ENCODE measurements at regions not wholly inside any gene's neighbourhood (a gene's known extent, or its start where the extent isn't known, plus 50 kb on each side); places are given as distances from the start of the nearest gene placed in this dataset.
"Not testable (repeated sequence)": the region's sequence is repeated elsewhere in the genome, so short reads cannot be mapped to it uniquely, and the experiment has no call there.

DNA sequence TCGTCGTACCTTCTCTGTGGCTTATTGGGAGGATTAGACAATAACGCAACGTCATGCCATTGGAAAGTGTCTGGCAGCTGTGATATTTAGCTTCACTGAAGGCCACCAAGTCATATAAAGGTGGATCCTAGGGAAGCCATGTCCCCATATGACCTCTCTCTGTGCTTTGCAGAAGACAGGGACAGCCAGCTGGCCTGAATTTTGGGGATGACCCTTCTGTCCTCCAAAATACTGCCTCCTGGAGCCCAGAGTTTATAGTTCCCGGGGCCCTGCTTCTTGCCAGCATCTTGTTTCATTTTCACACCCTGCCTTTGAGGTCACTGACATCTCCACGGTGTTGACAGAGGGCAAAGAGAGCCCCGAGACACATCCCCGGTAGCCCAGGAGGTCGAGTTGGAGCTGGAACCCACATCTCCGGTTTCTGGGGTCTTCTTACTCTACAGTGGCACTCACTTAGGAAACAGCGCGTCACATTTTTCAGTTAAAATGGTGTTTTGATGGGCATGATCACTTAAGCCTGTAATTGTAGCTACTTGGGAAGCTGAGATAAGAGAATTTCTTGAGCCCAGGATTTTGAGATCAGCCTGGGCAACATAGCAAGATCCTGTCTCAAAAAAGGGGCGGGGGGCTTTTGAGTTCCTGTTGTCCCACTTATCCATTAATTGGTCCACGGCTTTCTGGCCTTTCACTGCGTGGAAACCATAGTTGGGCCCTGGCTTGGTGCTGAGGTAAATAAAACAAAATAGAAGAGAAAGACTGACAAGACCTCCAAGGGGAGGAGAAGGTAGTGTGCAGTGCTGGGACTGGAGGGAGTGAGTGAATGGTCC lies 101.1 kb downstream of the DDX1 start:
- Histone ChIP-seq H3K4me1 (no peaks in the 10 kb centered on the region), H3K36me3 (replicated peaks in 1 of 2; ENCODE audit: insufficient read depth in 1 of 2, low read depth in 2 of 2) (no peaks in the 10 kb centered on the region), H3K4me3 (no peak overlapping the region), H3K27ac (no peak overlapping the region), H3K27me3 (no peaks in the 10 kb centered on the region), H3K9me3 (no peaks in the 10 kb centered on the region)
- intact Hi-C loops (cut with DNase I) = no loop called here
- DNase-seq (no peak), ATAC-seq (no peak)
- 86% methylated on average over 15 of the region's 15 CpGs for WGBS, 2 donors
- no peak for TF ChIP-seq POLR2A (IDR thresholded peaks at IDR 0.05)
- TF ChIP-seq, protein P1, sequence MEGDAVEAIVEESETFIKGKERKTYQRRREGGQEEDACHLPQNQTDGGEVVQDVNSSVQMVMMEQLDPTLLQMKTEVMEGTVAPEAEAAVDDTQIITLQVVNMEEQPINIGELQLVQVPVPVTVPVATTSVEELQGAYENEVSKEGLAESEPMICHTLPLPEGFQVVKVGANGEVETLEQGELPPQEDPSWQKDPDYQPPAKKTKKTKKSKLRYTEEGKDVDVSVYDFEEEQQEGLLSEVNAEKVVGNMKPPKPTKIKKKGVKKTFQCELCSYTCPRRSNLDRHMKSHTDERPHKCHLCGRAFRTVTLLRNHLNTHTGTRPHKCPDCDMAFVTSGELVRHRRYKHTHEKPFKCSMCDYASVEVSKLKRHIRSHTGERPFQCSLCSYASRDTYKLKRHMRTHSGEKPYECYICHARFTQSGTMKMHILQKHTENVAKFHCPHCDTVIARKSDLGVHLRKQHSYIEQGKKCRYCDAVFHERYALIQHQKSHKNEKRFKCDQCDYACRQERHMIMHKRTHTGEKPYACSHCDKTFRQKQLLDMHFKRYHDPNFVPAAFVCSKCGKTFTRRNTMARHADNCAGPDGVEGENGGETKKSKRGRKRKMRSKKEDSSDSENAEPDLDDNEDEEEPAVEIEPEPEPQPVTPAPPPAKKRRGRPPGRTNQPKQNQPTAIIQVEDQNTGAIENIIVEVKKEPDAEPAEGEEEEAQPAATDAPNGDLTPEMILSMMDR (IDR thresholded peaks at IDR 0.05) = no peak

DNA sequence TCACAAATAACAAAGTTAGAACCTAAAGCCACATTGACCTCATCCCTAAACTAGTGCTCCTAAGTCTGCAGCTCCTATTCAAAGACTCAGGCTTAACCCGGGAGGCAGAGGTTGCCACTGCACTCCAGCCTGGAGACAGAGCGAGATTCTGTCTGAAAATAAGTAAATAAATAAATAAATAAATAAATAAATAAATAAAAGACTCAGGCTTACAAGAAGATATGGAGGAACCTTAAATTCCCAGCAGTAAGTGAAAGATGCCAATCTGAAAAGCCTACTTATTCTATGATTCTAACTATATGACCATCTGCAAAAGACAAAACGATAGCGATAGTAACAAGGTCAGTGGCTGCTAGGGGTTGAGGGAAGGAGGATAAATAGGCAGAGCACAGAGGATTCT lies 101.7 kb downstream of the DDX1 start:
- Histone ChIP-seq H3K27ac (no peak overlapping the region), H3K27me3 (no peaks in the 10 kb centered on the region), H3K9me3 (no peaks in the 10 kb centered on the region), H3K4me3 (no peak overlapping the region), H3K4me1 (no peaks in the 10 kb centered on the region), H3K36me3 (replicated peaks in 1 of 2; ENCODE audit: insufficient read depth in 1 of 2, low read depth in 2 of 2) (no peaks in the 10 kb centered on the region)
- intact Hi-C loops (cut with DNase I) = no loop called here
- 78 to 80% methylated on average over 4 of the region's 4 CpGs for WGBS, 2 donors
- TF ChIP-seq POLR2A (IDR thresholded peaks at IDR 0.05) = no peak
- ATAC-seq = no peak
- DNase-seq = no peak

DNA sequence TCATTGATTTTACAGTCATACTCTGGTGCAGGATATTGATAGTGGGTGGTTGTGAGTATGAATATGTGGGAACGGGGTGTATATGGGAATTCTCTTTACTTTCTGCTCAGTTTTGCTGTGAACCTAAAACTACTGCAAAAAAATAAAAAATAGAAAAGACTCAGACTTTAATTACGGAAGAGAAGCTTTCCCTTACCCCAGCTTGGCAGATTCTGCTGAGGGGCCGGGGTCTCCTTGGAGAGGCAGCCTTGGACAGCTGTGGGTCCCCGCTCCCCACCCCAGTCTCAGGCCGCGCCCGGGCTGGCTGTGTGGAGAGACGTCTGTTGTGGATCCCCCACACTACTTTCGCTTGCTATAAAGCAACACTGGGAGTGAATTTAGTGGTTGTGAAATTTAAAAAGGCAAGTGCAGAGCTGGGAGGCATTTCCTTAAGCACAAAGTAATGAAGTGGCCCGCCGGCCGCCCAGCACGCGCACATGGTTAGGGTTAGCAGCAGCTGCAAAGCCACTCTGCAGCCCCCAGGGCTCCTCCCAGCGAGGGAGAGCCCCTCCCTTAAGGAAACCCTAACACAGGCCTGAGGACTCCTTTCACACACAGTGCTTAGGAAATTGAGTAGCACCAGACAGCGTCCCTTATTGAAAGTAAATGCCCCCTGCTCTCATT lies 102.4 kb downstream of the DDX1 start:
- 67 to 71% methylated on average over 16 of the region's 16 CpGs for WGBS, 2 donors
- Histone ChIP-seq H3K9me3 (no peaks in the 10 kb centered on the region), H3K4me1 (no peaks in the 10 kb centered on the region), H3K4me3 (no peak overlapping the region), H3K36me3 (replicated peaks in 1 of 2; ENCODE audit: insufficient read depth in 1 of 2, low read depth in 2 of 2) (no peaks in the 10 kb centered on the region), H3K27ac (no peak overlapping the region), H3K27me3 (no peaks in the 10 kb centered on the region)
- TF ChIP-seq, protein P1 (IDR thresholded peaks at IDR 0.05) = no peak
- no peak for TF ChIP-seq POLR2A (IDR thresholded peaks at IDR 0.05)
- intact Hi-C loops (cut with DNase I) = no loop called here
- no peak for DNase-seq
- ATAC-seq = no peak

DNA sequence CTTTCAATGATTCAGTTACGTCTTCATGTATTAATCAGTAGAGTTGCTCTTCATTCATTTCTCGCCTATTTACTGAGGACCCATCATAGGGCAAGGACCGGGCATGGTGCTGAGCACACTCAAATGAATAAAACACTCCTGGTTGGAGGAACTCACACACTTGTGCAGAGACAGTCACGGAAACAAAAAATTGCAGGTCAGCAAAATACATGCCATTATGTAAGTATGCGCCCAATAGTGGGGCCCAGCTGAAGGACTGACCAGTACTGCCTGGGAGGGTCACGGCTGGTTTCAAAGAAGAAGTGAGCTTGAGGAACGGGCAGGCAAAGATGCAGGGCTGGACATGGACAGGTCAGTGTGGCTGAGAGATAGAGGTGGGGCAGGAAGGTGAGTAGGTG lies 102.9 kb downstream of the DDX1 start:
- Histone ChIP-seq H3K9me3 (no peaks in the 10 kb centered on the region), H3K36me3 (replicated peaks in 1 of 2; ENCODE audit: insufficient read depth in 1 of 2, low read depth in 2 of 2) (no peaks in the 10 kb centered on the region), H3K4me1 (no peaks in the 10 kb centered on the region), H3K4me3 (no peak overlapping the region), H3K27me3 (no peaks in the 10 kb centered on the region), H3K27ac (no peak overlapping the region)
- 86% methylated on average over 7 of the region's 7 CpGs for WGBS, 2 donors
- DNase-seq = no peak
- no peak for TF ChIP-seq POLR2A (IDR thresholded peaks at IDR 0.05)
- TF ChIP-seq, protein P1 (IDR thresholded peaks at IDR 0.05) = no peak
- ATAC-seq = no peak
- intact Hi-C loops (cut with DNase I) = no loop called here

DNA sequence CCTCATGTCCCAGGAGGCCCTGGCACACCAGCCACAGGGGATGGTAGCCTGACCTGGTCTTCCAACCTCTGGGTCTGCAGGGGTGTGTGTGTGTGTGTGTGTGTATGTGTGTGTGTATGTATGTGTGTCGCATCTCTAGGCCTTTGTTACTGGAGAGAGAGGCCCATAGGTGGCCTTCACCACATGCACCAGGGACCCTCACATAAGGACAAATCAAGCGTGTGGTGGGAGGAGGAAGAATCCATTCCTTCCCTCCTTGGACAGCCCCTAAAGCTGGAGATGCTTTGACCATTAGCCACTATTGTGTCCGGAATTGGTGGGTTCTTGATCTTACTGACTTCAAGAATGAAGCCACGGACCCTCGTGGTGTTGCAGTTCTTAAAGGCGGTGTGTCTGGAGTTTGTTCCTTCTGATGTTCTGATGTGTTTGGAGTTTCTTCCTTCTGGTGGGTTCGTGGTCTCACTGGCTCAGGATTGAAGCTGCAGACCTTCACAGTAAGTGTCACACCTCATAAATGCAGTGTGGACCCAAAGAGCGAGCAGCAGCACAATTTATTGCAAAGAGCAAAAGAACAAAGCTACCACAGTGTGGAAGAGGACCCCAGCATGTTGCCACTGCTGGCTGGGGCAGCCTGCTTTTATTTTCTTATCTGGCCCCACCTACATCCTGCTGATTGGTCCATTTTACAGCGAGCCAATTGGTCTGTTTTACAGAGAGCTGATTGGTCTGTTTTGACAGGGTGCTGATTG lies 104.1 kb downstream of the DDX1 start:
- Histone ChIP-seq H3K27me3 (no peaks in the 10 kb centered on the region), H3K9me3 (no peaks in the 10 kb centered on the region), H3K27ac (no peak overlapping the region), H3K4me1 (no peaks in the 10 kb centered on the region), H3K36me3 (replicated peaks in 1 of 2; ENCODE audit: insufficient read depth in 1 of 2, low read depth in 2 of 2) (no peaks in the 10 kb centered on the region), H3K4me3 (no peak overlapping the region)
- TF ChIP-seq, protein P1 (IDR thresholded peaks at IDR 0.05) = no peak
- TF ChIP-seq POLR2A (IDR thresholded peaks at IDR 0.05) = no peak
- intact Hi-C loops (cut with DNase I) = no loop called here
- ATAC-seq = no peak
- WGBS, 2 donors = 66 to 74% methylated on average over 8 to 9 of the region's 9 CpGs
- DNase-seq = no peak

DNA sequence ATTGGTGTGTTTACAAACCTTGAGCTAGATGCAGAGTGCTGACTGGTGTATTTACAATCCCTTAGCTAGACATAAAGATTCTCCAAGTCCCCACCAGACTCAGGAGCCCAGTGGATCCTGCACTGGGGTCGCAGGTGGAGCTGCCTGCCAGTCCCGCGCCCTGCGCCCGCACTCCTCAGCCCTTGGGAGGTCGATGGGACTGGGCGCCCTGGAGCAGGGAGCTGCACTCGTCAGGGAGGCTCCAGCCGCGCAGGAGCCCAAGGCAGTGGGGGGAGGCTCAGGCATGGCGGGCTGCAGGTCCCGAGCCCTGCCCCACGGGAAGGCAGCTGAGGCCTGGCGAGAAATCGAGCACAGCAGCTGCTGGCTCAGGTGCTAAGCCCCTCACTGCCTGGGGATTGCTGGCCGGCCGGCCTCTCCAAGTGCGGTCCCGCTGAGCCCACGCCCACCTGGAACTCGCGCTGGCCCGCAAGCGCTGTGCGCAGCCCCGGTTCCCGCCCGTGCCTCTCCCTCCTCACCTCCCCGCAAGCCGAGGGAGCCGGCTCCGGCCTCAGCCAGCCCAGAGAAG lies 105.0 kb downstream of the DDX1 start:
- H3K27me3 ChIP-seq; DNase-seq; H3K4me1 ChIP-seq; ATAC-seq; H3K27ac ChIP-seq; H3K36me3 ChIP-seq (replicated peaks in 1 of 2; ENCODE audit: insufficient read depth in 1 of 2, low read depth in 2 of 2); H3K4me3 ChIP-seq; intact Hi-C loops (cut with DNase I); H3K9me3 ChIP-seq: not testable (repeated sequence)
- 61 to 82% methylated on average over 6 to 32 of the region's 32 CpGs for WGBS, 2 donors

Data from body of pancreas (tissue), 4 donors.